ENCODE measurements at regions not wholly inside any gene's neighbourhood (a gene's known extent, or its start where the extent isn't known, plus 50 kb on each side); places are given as distances from the start of the nearest gene placed in this dataset.

- TF ChIP-seq, protein P1, sequence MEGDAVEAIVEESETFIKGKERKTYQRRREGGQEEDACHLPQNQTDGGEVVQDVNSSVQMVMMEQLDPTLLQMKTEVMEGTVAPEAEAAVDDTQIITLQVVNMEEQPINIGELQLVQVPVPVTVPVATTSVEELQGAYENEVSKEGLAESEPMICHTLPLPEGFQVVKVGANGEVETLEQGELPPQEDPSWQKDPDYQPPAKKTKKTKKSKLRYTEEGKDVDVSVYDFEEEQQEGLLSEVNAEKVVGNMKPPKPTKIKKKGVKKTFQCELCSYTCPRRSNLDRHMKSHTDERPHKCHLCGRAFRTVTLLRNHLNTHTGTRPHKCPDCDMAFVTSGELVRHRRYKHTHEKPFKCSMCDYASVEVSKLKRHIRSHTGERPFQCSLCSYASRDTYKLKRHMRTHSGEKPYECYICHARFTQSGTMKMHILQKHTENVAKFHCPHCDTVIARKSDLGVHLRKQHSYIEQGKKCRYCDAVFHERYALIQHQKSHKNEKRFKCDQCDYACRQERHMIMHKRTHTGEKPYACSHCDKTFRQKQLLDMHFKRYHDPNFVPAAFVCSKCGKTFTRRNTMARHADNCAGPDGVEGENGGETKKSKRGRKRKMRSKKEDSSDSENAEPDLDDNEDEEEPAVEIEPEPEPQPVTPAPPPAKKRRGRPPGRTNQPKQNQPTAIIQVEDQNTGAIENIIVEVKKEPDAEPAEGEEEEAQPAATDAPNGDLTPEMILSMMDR (conservative IDR thresholded peaks at IDR 0.05): no peak
- Histone ChIP-seq H4K5ac (ENCODE audit: insufficient read length, low read depth, low read length) (no peak overlapping the region), H3K4me2 (ENCODE audit: insufficient read depth, insufficient read length, low read length) (no peak overlapping the region), H4K20me1 (ENCODE audit: control insufficient read depth, insufficient read depth, insufficient read length) (no peaks in the 10 kb centered on the region), H3K79me2 (ENCODE audit: insufficient read depth, low read length) (no peaks in the 10 kb centered on the region), H3K4me1 (ENCODE audit: insufficient read depth, low read length) (no peaks in the 10 kb centered on the region), H3K27ac (ENCODE audit: insufficient read length, low read depth, low read length) (no peak overlapping the region), H2BK15ac (ENCODE audit: low read depth, low read length) (no peak overlapping the region), H3K4ac (ENCODE audit: low read depth, low read length) (no peak overlapping the region), H3T11ph (ENCODE audit: low read length) (no peak overlapping the region), H3K27me3 (ENCODE audit: insufficient read depth, low read length) (no peaks in the 10 kb centered on the region), H2BK120ac (ENCODE audit: low read depth, low read length, poor library complexity, severe bottlenecking) (no peak overlapping the region), H3K14ac (ENCODE audit: insufficient read depth, low read length) (no peak overlapping the region), H2BK12ac (ENCODE audit: insufficient read length, low read depth, low read length) (no peak overlapping the region), H2BK5ac (ENCODE audit: insufficient read length, low read length) (no peak overlapping the region), H4K8ac (replicated peaks; ENCODE audit: insufficient read length, low read depth, low read length) (no peak overlapping the region), H3K9me3 (ENCODE audit: control insufficient read depth, low read depth, low read length) (no peaks in the 10 kb centered on the region), H4K91ac (ENCODE audit: insufficient read length, low read depth, low read length) (no peak overlapping the region), H3K18ac (ENCODE audit: insufficient read length, low read depth, low read length) (no peak overlapping the region), H3K79me1 (ENCODE audit: insufficient read depth, low read depth, low read length, poor library complexity, severe bottlenecking) (no peaks in the 10 kb centered on the region), H2BK20ac (ENCODE audit: low read depth, low read length, poor library complexity, severe bottlenecking) (no peak overlapping the region), H3K23me2 (ENCODE audit: insufficient read length, low read depth, low read length, poor library complexity, severe bottlenecking) (no peaks in the 10 kb centered on the region), H3K23ac (ENCODE audit: insufficient read length, low read depth, low read length) (no peak overlapping the region), H3K56ac (ENCODE audit: insufficient read length, low read depth, low read length) (no peak overlapping the region), H3K9ac (ENCODE audit: extremely low read depth, insufficient read length, low read length) (no peak overlapping the region), H2AFZ (ENCODE audit: low read length) (no peak overlapping the region), H2AK5ac (ENCODE audit: insufficient read length, low read length) (no peak overlapping the region)
- Mint-ChIP-seq H3K36me3 (ENCODE audit: insufficient read depth in 1 of 3, low read depth in 3 of 3) (no peaks in the 10 kb centered on the region; a peak in 1 of 7 replicates), H3K4me3 (no peak overlapping the region), H3K27ac (no peak overlapping the region), H3K9me3 (no peaks in the 10 kb centered on the region), H3K27me3 (ENCODE audit: low read depth) (no peaks in the 10 kb centered on the region), H3K4me1 (no peaks in the 10 kb centered on the region)
- WGBS (ENCODE audit: extremely low coverage, insufficient read length, low lambda C conversion rate): no CpG with 5 or more reads among the region's 2 CpGs
- no peak for DNase-seq
Observed at GRCh38 chr9:29861803-29862202, 2288.5 kb upstream of the C9orf72 start.

Data from H9 (cell line).